ENCODE measurements at regions not wholly inside any gene's neighbourhood (a gene's known extent, or its start where the extent isn't known, plus 50 kb on each side); places are given as distances from the start of the nearest gene placed in this dataset.

- no peaks in the 10 kb centered on the region for H3K36me3 ChIP-seq (ENCODE audit: control insufficient read depth, insufficient read depth, low read length)
- H3K27ac ChIP-seq (ENCODE audit: low read depth, low read length, severe bottlenecking), result no peak overlapping the region
- WGBS, 2 experiments (ENCODE audit: insufficient coverage in 2 of 2), result no CpG with 5 or more reads among the region's 2 CpGs
- no peaks in the 10 kb centered on the region for H3K4me1 ChIP-seq (ENCODE audit: control insufficient read depth, insufficient read depth, low read length, poor library complexity, severe bottlenecking)
- H3K4me3 ChIP-seq (ENCODE audit: extremely low read depth, insufficient read depth, low read length, poor library complexity, severe bottlenecking), result no peak overlapping the region
- H3K9me3 ChIP-seq (ENCODE audit: control insufficient read depth, low read length), result no peaks in the 10 kb centered on the region
These were observed 328.2 kb downstream of the DKK2 start for GRCh38 chr4:106707776-106708463.

GRCh38 chr4:106704253-106704870 is 331.8 kb downstream of the DKK2 start:
- Histone ChIP-seq H3K9me3 (ENCODE audit: control insufficient read depth, low read length) (no peaks in the 10 kb centered on the region), H3K36me3 (ENCODE audit: control insufficient read depth, insufficient read depth, low read length) (no peaks in the 10 kb centered on the region), H3K4me3 (ENCODE audit: extremely low read depth, insufficient read depth, low read length, poor library complexity, severe bottlenecking) (no peak overlapping the region), H3K4me1 (ENCODE audit: control insufficient read depth, insufficient read depth, low read length, poor library complexity, severe bottlenecking) (no peaks in the 10 kb centered on the region), H3K27ac (ENCODE audit: low read depth, low read length, severe bottlenecking) (no peak overlapping the region)
- 81% methylated on average over 3 of the region's 6 CpGs; no CpG with 5 or more reads in 1 of the 2 experiments for WGBS, 2 experiments (ENCODE audit: insufficient coverage in 2 of 2)

- Histone ChIP-seq H3K36me3 (ENCODE audit: control insufficient read depth, insufficient read depth, low read length) (no peaks in the 10 kb centered on the region), H3K4me3 (ENCODE audit: extremely low read depth, insufficient read depth, low read length, poor library complexity, severe bottlenecking) (no peak overlapping the region), H3K9me3 (ENCODE audit: control insufficient read depth, low read length) (no peaks in the 10 kb centered on the region), H3K27ac (ENCODE audit: low read depth, low read length, severe bottlenecking) (no peak overlapping the region), H3K4me1 (ENCODE audit: control insufficient read depth, insufficient read depth, low read length, poor library complexity, severe bottlenecking) (no peaks in the 10 kb centered on the region)
- WGBS, 2 experiments (ENCODE audit: insufficient coverage in 2 of 2), result 89 to 90% methylated on average over 2 of the region's 2 CpGs
These were observed 331.7 kb upstream of the GIMD1 start for GRCh38 chr4:106700321-106700720.

GRCh38 chr4:106698621-106699195 is 330.1 kb upstream of the GIMD1 start:
- Histone ChIP-seq H3K27ac (ENCODE audit: low read depth, low read length, severe bottlenecking) (no peak overlapping the region), H3K4me3 (ENCODE audit: extremely low read depth, insufficient read depth, low read length, poor library complexity, severe bottlenecking) (no peak overlapping the region), H3K9me3 (ENCODE audit: control insufficient read depth, low read length) (no peaks in the 10 kb centered on the region), H3K4me1 (ENCODE audit: control insufficient read depth, insufficient read depth, low read length, poor library complexity, severe bottlenecking) (no peaks in the 10 kb centered on the region), H3K36me3 (ENCODE audit: control insufficient read depth, insufficient read depth, low read length) (no peaks in the 10 kb centered on the region)
- 40% methylated on average over 1 of the region's 1 CpG; no CpG with 5 or more reads in 1 of the 2 experiments for WGBS, 2 experiments (ENCODE audit: insufficient coverage in 2 of 2)

- Histone ChIP-seq H3K27ac (ENCODE audit: low read depth, low read length, severe bottlenecking) (no peak overlapping the region), H3K9me3 (ENCODE audit: control insufficient read depth, low read length) (no peaks in the 10 kb centered on the region), H3K36me3 (ENCODE audit: control insufficient read depth, insufficient read depth, low read length) (no peaks in the 10 kb centered on the region), H3K4me3 (ENCODE audit: extremely low read depth, insufficient read depth, low read length, poor library complexity, severe bottlenecking) (no peak overlapping the region), H3K4me1 (ENCODE audit: control insufficient read depth, insufficient read depth, low read length, poor library complexity, severe bottlenecking) (no peaks in the 10 kb centered on the region)
- WGBS, 2 experiments (ENCODE audit: insufficient coverage in 2 of 2), result 92% methylated on average over 2 of the region's 4 CpGs; no CpG with 5 or more reads in 1 of the 2 experiments
These were observed 327.1 kb upstream of the GIMD1 start for GRCh38 chr4:106695501-106696262.

- no peaks in the 10 kb centered on the region for H3K4me1 ChIP-seq (ENCODE audit: control insufficient read depth, insufficient read depth, low read length, poor library complexity, severe bottlenecking)
- WGBS, 2 experiments (ENCODE audit: insufficient coverage in 2 of 2), result 92 to 100% methylated on average over 1 to 2 of the region's 2 CpGs
These were observed 325.7 kb upstream of the GIMD1 start for GRCh38 chr4:106694232-106694631.

GRCh38 chr4:106691749-106692148 is 323.2 kb upstream of the GIMD1 start:
- Histone ChIP-seq H3K27ac (ENCODE audit: low read depth, low read length, severe bottlenecking) (no peak overlapping the region), H3K9me3 (ENCODE audit: control insufficient read depth, low read length) (no peaks in the 10 kb centered on the region), H3K36me3 (ENCODE audit: control insufficient read depth, insufficient read depth, low read length) (no peaks in the 10 kb centered on the region), H3K4me3 (ENCODE audit: extremely low read depth, insufficient read depth, low read length, poor library complexity, severe bottlenecking) (no peak overlapping the region), H3K4me1 (ENCODE audit: control insufficient read depth, insufficient read depth, low read length, poor library complexity, severe bottlenecking) (no peaks in the 10 kb centered on the region)
- no CpG with 5 or more reads among the region's 2 CpGs for WGBS, 2 experiments (ENCODE audit: insufficient coverage in 2 of 2)

More at GRCh38 chr4:106694232-106694631, 325.7 kb upstream of the GIMD1 start:
- H3K27ac ChIP-seq (ENCODE audit: low read depth, low read length, severe bottlenecking), result no peak overlapping the region
- H3K4me3 ChIP-seq (ENCODE audit: extremely low read depth, insufficient read depth, low read length, poor library complexity, severe bottlenecking), result no peak overlapping the region
- H3K9me3 ChIP-seq (ENCODE audit: control insufficient read depth, low read length), result no peaks in the 10 kb centered on the region
- no peaks in the 10 kb centered on the region for H3K36me3 ChIP-seq (ENCODE audit: control insufficient read depth, insufficient read depth, low read length)

GRCh38 chr4:106690487-106690886 is 321.9 kb upstream of the GIMD1 start:
- Histone ChIP-seq H3K9me3 (ENCODE audit: control insufficient read depth, low read length) (no peaks in the 10 kb centered on the region), H3K36me3 (ENCODE audit: control insufficient read depth, insufficient read depth, low read length) (no peaks in the 10 kb centered on the region), H3K27ac (ENCODE audit: low read depth, low read length, severe bottlenecking) (no peak overlapping the region), H3K4me3 (ENCODE audit: extremely low read depth, insufficient read depth, low read length, poor library complexity, severe bottlenecking) (no peak overlapping the region), H3K4me1 (ENCODE audit: control insufficient read depth, insufficient read depth, low read length, poor library complexity, severe bottlenecking) (no peaks in the 10 kb centered on the region)
- WGBS, 2 experiments (ENCODE audit: insufficient coverage in 2 of 2), result 62 to 81% methylated on average over 3 of the region's 4 CpGs

GRCh38 chr4:106687026-106687425 is 318.4 kb upstream of the GIMD1 start:
- no peaks in the 10 kb centered on the region for H3K9me3 ChIP-seq (ENCODE audit: control insufficient read depth, low read length)
- H3K4me1 ChIP-seq (ENCODE audit: control insufficient read depth, insufficient read depth, low read length, poor library complexity, severe bottlenecking), result no peaks in the 10 kb centered on the region
- no peaks in the 10 kb centered on the region for H3K36me3 ChIP-seq (ENCODE audit: control insufficient read depth, insufficient read depth, low read length)
- no peak overlapping the region for H3K4me3 ChIP-seq (ENCODE audit: extremely low read depth, insufficient read depth, low read length, poor library complexity, severe bottlenecking)
- H3K27ac ChIP-seq (ENCODE audit: low read depth, low read length, severe bottlenecking), result no peak overlapping the region

GRCh38 chr4:106681381-106681921 is 312.9 kb upstream of the GIMD1 start:
- no peaks in the 10 kb centered on the region for H3K4me1 ChIP-seq (ENCODE audit: control insufficient read depth, insufficient read depth, low read length, poor library complexity, severe bottlenecking)
- 86 to 93% methylated on average over 15 to 16 of the region's 24 CpGs for WGBS, 2 experiments (ENCODE audit: insufficient coverage in 2 of 2)
- no peak overlapping the region for H3K27ac ChIP-seq (ENCODE audit: low read depth, low read length, severe bottlenecking)
- no peaks in the 10 kb centered on the region for H3K9me3 ChIP-seq (ENCODE audit: control insufficient read depth, low read length)
- H3K4me3 ChIP-seq (ENCODE audit: extremely low read depth, insufficient read depth, low read length, poor library complexity, severe bottlenecking), result no peak overlapping the region
- H3K36me3 ChIP-seq (ENCODE audit: control insufficient read depth, insufficient read depth, low read length), result no peaks in the 10 kb centered on the region

Measured in mesodermal cell (in vitro differentiated cells).